Cardiac muscle cell (in vitro differentiated cells and primary cell): ENCODE measurements at regions not wholly inside any gene's neighbourhood (a gene's known extent, or its start where the extent isn't known, plus 50 kb on each side); places are given as distances from the start of the nearest gene placed in this dataset.

Experiments used
- DNase-seq, 2 donors: peaks; one replicate each; pipeline versions ENCODE4 v3.0.0 to v3.0.0-alpha.2; 2010 to 2017; ENCODE audit warnings: low read depth in 1 of 2, low spot score in 1 of 2
- H3K27ac ChIP-seq: fragments of 200-600 bp; sonication (generic); 2 replicates; pipeline ENCODE4 v1.5.1; 2016
- H3K27me3 ChIP-seq: fragments of 200-600 bp; sonication (generic); 2 replicates; pipeline ENCODE4 v1.6.0; 2016; ENCODE audit warnings: control low read depth
- H3K36me3 ChIP-seq: fragments of 200-600 bp; sonication (generic); 2 replicates; pipeline ENCODE4 v1.5.1; 2016; ENCODE audit warnings: control low read depth
- H3K4me1 ChIP-seq: fragments of 200-600 bp; sonication (generic); 2 replicates; pipeline ENCODE4 v1.8.1; 2017; ENCODE audit warnings: low read depth, mild to moderate bottlenecking, mixed run types
- H3K4me3 ChIP-seq: fragments of 200-600 bp; sonication (generic); 2 replicates; pipeline ENCODE4 v1.5.1; 2016; ENCODE audit warnings: mild to moderate bottlenecking
- H3K9me3 ChIP-seq: fragments of 200-600 bp; sonication (generic); 2 replicates; pipeline ENCODE4 v1.5.1; 2017; ENCODE audit warnings: low read depth, mild to moderate bottlenecking, control low read depth
- CTCF ChIP-seq: IDR thresholded peaks from 2 replicates; pipeline ENCODE4 v1.5.1; 2012; ENCODE audit warnings: low read depth, mild to moderate bottlenecking, low read length

GRCh38 chr3:158925021-158925420 lies 123.2 kb downstream of the MFSD1 start:
- H3K36me3 ChIP-seq, result no peaks in the 10 kb centered on the region

GRCh38 chr3:158925828-158926494 lies 124.1 kb downstream of the MFSD1 start:
- Histone ChIP-seq H3K4me1 (no peaks in the 10 kb centered on the region), H3K27ac (no peak overlapping the region), H3K9me3 (no peaks in the 10 kb centered on the region), H3K36me3 (no peaks in the 10 kb centered on the region), H3K4me3 (no peak overlapping the region), H3K27me3 (no peaks in the 10 kb centered on the region)
- DNase-seq, result no peak
- no peak for TF ChIP-seq CTCF

More at GRCh38 chr3:158925021-158925420, 123.2 kb downstream of the MFSD1 start:
- Histone ChIP-seq H3K27me3 (no peaks in the 10 kb centered on the region), H3K4me1 (no peaks in the 10 kb centered on the region), H3K27ac (no peak overlapping the region), H3K4me3 (no peak overlapping the region), H3K9me3 (no peaks in the 10 kb centered on the region)
- TF ChIP-seq CTCF, result no peak
- DNase-seq, result no peak

GRCh38 chr3:158935846-158936245 lies 134.0 kb downstream of the MFSD1 start:
- H3K9me3 ChIP-seq, result no peaks in the 10 kb centered on the region
- H3K4me1 ChIP-seq, result no peaks in the 10 kb centered on the region
- H3K4me3 ChIP-seq, result no peak overlapping the region
- no peaks in the 10 kb centered on the region for H3K27me3 ChIP-seq
- no peaks in the 10 kb centered on the region for H3K36me3 ChIP-seq
- no peak overlapping the region for H3K27ac ChIP-seq
- DNase-seq, result no peak
- TF ChIP-seq CTCF, result no peak

GRCh38 chr3:158936530-158937113 lies 134.8 kb downstream of the MFSD1 start:
- H3K4me1 ChIP-seq, result no peaks in the 10 kb centered on the region
- no peak overlapping the region for H3K27ac ChIP-seq
- no peak for TF ChIP-seq CTCF
- H3K27me3 ChIP-seq, result no peaks in the 10 kb centered on the region
- H3K9me3 ChIP-seq, result no peaks in the 10 kb centered on the region
- no peaks in the 10 kb centered on the region for H3K36me3 ChIP-seq
- no peak for DNase-seq
- H3K4me3 ChIP-seq, result no peak overlapping the region

GRCh38 chr3:158950178-158950901 lies 148.5 kb downstream of the MFSD1 start:
- DNase-seq, result no peak

More at GRCh38 chr3:158950178-158950901, 148.5 kb downstream of the MFSD1 start:
- Histone ChIP-seq H3K4me1 (no peaks in the 10 kb centered on the region), H3K9me3 (no peaks in the 10 kb centered on the region), H3K27me3 (no peaks in the 10 kb centered on the region), H3K36me3 (no peaks in the 10 kb centered on the region), H3K4me3 (no peak overlapping the region), H3K27ac (no peak overlapping the region)
- no peak for TF ChIP-seq CTCF
